IMR-90 (cell line): ENCODE measurements at regions not wholly inside any gene's neighbourhood (a gene's known extent, or its start where the extent isn't known, plus 50 kb on each side); places are given as distances from the start of the nearest gene placed in this dataset.

Source experiments
- BHLHE40 ChIP-seq: fragments of 150-350 bp; IDR thresholded peaks from 2 replicates; pipeline ENCODE4 v1.6.1; 2016; ENCODE audit warnings: mild to moderate bottlenecking, low read depth, low read length
- CHD1 ChIP-seq: IDR thresholded peaks from 2 replicates; pipeline ENCODE4 v1.6.1; 2012; ENCODE audit warnings: low read depth, low read length, improper control_type of control experiment
- CTCF ChIP-seq: conservative IDR thresholded peaks from 2 replicates; pipeline ENCODE4 v1.5.1; 2012; ENCODE audit warnings: mild to moderate bottlenecking, low read depth, low read length, improper control_type of control experiment
- MAFK ChIP-seq: IDR thresholded peaks from 2 replicates; pipeline ENCODE4 v1.6.1; 2012; ENCODE audit warnings: low read depth, low read length, improper control_type of control experiment
- POLR2A ChIP-seq: IDR thresholded peaks from 2 replicates; pipeline ENCODE4 v1.6.1; 2012; ENCODE audit warnings: mild to moderate bottlenecking, low read depth, low read length

DNA sequence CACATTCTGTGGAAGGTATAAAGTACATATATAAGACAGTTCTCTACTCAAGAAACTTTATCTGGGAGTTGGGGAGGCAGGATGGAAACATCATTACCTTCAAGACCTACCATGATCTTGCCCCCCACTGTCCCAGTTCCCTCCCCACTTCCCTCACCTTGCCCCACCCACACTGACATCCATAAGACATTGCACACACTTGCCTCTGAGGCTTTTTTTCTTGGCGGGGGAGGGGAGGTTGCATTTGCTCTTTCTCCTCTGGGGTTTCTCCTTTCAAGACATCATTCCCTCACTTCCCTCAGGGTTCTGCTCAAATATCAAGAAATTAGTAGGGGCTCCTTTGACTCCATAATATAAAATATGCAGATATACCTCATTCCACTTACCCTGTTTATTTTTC, 276.0 kb downstream of the ARL4A start:
- TF ChIP-seq BHLHE40 (no peak), POLR2A (no peak), CTCF (no peak), MAFK (no peak), CHD1 (no peak)
